GM13976 (cell line): ENCODE measurements at regions not wholly inside any gene's neighbourhood (a gene's known extent, or its start where the extent isn't known, plus 50 kb on each side); places are given as distances from the start of the nearest gene placed in this dataset.

ENCODE experiments used
- DNase-seq: peaks from one replicate; pipeline ENCODE4 v3.0.0; 2012; ENCODE audit warnings: low spot score
- in situ Hi-C: fragments of 300-500 bp; cut with MboI; formaldehyde crosslinking; loops from one replicate; pipeline ENCODE4 v1.12.0; 2022; ENCODE audit warnings: low sequenced_read_pairs, mixed read lengths, inconsistent platforms; ENCODE audit not compliant: unreplicated experiment
- TF ChIP-seq, protein P1 (sequence below): IDR thresholded peaks from 2 replicates; pipeline ENCODE4 v1.5.1; 2012; ENCODE audit warnings: borderline replicate concordance, mild to moderate bottlenecking; ENCODE audit not compliant: insufficient read depth; ENCODE audit errors: extremely low read depth, missing control alignments, control extremely low read depth

DNA sequence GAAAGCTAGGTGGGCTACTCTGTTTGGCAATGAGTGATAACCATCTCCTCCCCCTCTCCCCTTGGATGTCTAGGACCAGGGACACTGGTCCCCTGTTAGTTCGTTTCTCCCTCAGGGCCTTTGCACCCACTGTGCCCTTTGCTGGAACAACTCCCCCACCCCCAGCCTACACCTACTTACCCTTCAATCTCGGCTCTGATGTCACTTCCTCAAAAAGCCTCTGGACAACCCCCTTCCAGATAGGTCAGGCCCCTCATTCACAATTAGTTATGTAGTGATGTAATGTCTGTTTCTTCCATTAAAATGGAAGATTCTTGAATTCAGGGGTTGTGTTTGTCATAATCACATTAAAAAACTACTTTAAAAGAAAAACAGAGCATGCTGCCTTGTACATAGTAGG, 152.9 kb downstream of the SNX10 start:
- DNase-seq: no peak
- TF ChIP-seq, protein P1, sequence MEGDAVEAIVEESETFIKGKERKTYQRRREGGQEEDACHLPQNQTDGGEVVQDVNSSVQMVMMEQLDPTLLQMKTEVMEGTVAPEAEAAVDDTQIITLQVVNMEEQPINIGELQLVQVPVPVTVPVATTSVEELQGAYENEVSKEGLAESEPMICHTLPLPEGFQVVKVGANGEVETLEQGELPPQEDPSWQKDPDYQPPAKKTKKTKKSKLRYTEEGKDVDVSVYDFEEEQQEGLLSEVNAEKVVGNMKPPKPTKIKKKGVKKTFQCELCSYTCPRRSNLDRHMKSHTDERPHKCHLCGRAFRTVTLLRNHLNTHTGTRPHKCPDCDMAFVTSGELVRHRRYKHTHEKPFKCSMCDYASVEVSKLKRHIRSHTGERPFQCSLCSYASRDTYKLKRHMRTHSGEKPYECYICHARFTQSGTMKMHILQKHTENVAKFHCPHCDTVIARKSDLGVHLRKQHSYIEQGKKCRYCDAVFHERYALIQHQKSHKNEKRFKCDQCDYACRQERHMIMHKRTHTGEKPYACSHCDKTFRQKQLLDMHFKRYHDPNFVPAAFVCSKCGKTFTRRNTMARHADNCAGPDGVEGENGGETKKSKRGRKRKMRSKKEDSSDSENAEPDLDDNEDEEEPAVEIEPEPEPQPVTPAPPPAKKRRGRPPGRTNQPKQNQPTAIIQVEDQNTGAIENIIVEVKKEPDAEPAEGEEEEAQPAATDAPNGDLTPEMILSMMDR: no peak
- in situ Hi-C loops: no loop called here

DNA sequence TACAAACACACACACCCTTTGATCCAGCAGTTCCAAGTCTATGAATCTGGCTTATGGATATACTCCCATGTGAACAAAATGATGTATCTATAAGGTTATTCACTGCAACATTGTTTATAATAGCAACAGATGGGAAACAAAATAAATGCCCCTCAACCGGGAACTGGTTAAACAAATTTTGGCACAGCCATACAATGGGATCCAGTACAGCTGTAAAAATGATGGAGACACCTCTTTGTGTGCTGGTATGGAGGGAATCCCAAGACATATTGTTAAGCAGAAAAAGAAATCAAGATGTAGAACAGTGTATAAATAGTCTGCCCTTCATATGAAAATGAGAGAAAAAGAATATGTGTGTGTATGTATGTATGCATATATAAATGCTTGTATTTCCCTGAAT, 155.5 kb downstream of the SNX10 start:
- TF ChIP-seq, protein P1: no peak
- DNase-seq: no peak
- in situ Hi-C loops: no loop called here

DNA sequence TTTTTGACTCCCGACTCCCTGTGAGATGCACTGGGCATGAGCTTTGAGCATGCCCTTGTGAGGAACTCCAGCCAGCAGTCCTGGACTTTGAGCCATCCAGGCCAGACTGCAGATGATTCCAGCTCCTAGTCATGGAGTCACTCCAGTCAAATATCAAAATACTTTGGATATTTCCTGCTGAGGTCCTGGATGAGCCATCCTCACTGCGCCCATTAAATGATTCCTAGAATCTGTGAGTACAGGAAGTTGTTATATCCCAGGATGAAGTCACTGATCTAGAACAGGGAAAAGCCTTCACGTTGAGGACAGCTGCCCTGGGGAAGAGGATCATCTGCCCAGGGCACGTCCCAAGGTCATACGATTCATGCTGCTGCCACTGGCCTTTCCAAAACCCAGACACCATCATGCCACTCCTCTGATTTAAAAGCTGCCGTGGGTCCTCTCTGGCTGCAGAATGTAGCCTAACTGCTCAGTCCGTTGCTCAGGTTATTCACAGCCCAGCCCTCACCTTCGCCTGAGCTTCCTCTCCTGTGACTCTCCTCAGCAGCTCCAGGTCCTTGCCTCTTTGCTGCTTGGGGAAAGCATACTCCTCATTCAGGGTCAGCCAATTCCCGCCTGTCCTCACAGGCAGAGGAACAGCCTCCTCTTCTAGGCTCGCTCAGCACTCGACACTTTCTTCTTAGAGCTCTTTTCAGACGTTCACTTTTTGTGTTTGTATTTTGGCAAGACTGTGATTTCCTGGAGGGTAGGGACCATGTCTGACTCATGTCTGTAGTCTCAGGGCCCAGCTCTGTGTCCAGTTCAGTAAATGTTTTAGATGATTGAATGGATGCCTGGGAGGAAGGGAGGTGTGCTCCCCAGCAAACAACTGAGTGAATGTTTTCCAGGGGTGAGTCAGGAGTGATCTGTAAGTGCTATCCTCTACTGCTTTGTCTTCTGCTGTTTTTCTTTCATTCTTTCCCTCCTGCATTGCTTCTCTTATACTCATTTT, 157.8 kb downstream of the SNX10 start:
- TF ChIP-seq, protein P1: no peak
- no peak for DNase-seq
- in situ Hi-C loops: no loop called here

DNA sequence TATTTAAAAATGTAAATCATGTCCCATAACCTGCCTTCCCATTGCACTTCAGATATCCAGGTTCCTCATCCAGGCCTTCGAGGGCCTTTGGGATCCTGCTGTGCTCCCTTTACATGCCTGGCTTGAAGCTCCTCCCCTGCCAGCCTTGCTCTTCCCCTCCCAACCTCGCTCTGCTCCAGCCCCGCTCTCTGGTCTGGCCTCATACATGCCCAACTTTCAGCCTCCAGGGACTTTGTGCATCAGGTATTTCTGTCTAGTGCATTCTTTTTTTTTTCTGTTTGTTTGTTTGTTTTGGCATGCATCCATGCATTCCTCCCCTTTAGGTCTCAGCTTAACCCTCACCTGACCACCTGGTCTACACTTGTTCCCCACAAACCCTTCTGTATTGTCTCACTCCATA, 160.3 kb downstream of the SNX10 start:
- in situ Hi-C loops: no loop called here
- no peak for DNase-seq
- TF ChIP-seq, protein P1: no peak

DNA sequence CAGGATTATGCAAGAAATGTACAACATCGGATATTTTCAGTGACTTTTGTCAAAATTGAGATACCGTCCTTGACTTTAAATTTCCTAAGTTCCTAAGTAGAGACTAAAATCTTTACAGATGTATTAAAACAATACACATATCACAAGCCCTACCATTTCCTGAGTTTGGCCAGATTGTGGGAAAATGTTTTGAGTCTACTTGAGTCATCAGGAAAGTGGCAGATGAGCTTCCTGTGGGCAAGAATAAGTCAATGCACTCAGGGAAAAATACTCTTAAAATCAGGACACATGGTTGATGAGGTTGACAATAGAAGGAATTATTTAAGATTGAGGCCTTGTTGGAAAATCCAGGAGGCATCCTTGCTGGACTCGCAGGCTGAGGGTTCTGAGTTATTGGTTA, 162.5 kb downstream of the SNX10 start:
- DNase-seq: no peak

DNA sequence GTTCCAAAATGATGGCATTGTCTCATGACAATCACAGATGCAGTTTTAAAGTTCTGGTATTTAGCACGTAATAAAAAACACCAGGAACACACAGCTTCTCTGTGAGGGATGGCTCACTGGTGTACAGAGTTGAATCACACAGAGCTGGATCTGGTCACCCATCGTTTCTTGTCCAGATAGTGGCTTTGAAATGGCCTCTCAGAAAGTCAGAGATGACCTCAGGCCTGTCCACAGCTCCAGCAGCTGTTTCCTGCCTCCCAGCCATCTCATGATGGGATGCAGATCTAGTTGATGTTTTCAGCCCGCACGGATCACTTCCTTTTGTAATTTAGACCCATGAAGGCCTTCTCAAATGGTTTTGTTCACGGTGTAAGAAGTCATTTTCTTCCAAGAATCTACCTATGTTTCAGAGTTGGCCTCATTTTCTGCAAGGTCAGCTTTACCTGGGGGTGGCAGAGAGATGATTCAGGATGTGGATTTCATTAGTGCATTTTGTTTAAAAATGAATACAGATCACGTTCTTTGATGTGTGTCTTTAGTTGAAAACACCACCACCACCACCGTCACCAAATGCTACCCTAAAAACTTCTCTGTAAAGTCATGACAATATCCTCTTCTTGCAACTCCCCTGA, 166.2 kb downstream of the SNX10 start:
- TF ChIP-seq, protein P1: no peak
- DNase-seq: no peak
- in situ Hi-C loops: no loop called here

More for the DNA sequence above, 162.5 kb downstream of the SNX10 start:
- TF ChIP-seq, protein P1: no peak
- in situ Hi-C loops: no loop called here
